HG03521 (cell line): ENCODE measurements at regions not wholly inside any gene's neighbourhood (a gene's known extent, or its start where the extent isn't known, plus 50 kb on each side); places are given as distances from the start of the nearest gene placed in this dataset.
A peak's percentile ranks its signal among the peaks of the same experiment; 100 is the strongest.

Experiments used
- ATAC-seq: cut with Tn5 transposase; IDR thresholded peaks from one replicate; pipeline ENCODE4 v1.9.1; 2021; ENCODE audit warnings: mild to moderate bottlenecking, moderate library complexity; ENCODE audit not compliant: unreplicated experiment

GRCh38 chr1:67559222-67559700, 125.7 kb upstream of the GADD45A start:
- ATAC-seq: no peak

- no peak for ATAC-seq
These were observed 124.3 kb upstream of the GADD45A start for GRCh38 chr1:67560580-67561255.

GRCh38 chr1:67561704-67562113, 123.3 kb upstream of the GADD45A start:
- ATAC-seq: peak; percentile 73

- ATAC-seq: no peak
These were observed 121.3 kb upstream of the GADD45A start for GRCh38 chr1:67563684-67564083.

GRCh38 chr1:67564193-67564592, 120.8 kb upstream of the GADD45A start:
- ATAC-seq: no peak

- no peak for ATAC-seq
These were observed 118.1 kb upstream of the GADD45A start for GRCh38 chr1:67566803-67567377.

- ATAC-seq: no peak
These were observed 114.4 kb upstream of the GADD45A start for GRCh38 chr1:67570486-67571143.

- ATAC-seq: no peak
These were observed 113.6 kb upstream of the GADD45A start for GRCh38 chr1:67571406-67571805.

GRCh38 chr1:67571901-67572593, 113.0 kb upstream of the GADD45A start:
- ATAC-seq: no peak

GRCh38 chr1:67572594-67573221, 112.3 kb upstream of the GADD45A start:
- ATAC-seq: no peak

- no peak for ATAC-seq
These were observed 111.6 kb upstream of the GADD45A start for GRCh38 chr1:67573311-67573872.

- ATAC-seq: no peak
These were observed 110.8 kb upstream of the GADD45A start for GRCh38 chr1:67574221-67574620.

GRCh38 chr1:67575861-67576260, 109.1 kb upstream of the GADD45A start:
- ATAC-seq: no peak

- no peak for ATAC-seq
These were observed 108.5 kb upstream of the GADD45A start for GRCh38 chr1:67576474-67576873.

GRCh38 chr1:67577646-67578045, 107.4 kb upstream of the GADD45A start:
- no peak for ATAC-seq

- no peak for ATAC-seq
These were observed 106.5 kb upstream of the GADD45A start for GRCh38 chr1:67578397-67579020.

GRCh38 chr1:67579623-67580394, 105.2 kb upstream of the GADD45A start:
- ATAC-seq: no peak

- no peak for ATAC-seq
These were observed 104.2 kb upstream of the GADD45A start for GRCh38 chr1:67580691-67581403.
